ENCODE measurements at regions not wholly inside any gene's neighbourhood (a gene's known extent, or its start where the extent isn't known, plus 50 kb on each side); places are given as distances from the start of the nearest gene placed in this dataset.

DNA sequence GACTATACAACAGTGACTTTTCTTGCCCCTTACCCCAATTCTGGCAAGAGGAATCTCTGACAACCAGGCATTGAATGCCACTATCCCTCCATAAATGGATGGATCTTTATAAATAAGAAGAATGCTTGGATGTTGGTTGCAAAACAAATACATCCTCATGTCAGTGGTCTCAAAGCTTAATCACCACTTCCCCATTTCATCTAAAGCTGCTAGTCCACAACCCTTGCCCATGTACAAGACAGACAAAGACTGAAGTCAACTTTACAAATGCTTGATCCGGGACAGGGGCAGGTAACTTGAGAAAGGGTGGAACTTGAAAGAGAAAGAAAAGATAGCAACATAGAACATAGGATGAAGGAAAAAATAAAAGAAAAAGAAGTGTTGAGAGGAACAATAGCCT, 540.5 kb upstream of the NOX3 start:
- DNase-seq (ENCODE audit: low read depth in 2 of 2) = no peak

DNA sequence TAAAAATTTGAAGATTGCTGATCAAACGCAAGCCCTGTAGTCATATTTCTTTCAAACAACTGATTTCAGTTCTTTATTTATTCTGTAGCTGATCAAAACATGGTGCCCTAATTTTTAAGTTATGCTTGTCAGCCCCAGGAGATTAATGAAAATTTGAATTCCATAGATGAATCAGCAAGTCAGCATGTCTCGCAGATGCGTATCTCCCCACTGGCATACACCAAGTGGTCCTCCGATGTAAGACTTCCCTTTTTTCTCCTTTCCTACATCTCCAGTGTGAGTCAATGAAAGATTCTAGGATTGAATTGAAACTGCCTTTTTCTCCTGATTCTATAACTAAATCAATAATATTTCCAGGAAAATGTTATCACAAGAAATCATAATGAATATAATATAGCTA, 539.6 kb upstream of the NOX3 start:
- no peak for DNase-seq (ENCODE audit: low read depth in 2 of 2)

DNA sequence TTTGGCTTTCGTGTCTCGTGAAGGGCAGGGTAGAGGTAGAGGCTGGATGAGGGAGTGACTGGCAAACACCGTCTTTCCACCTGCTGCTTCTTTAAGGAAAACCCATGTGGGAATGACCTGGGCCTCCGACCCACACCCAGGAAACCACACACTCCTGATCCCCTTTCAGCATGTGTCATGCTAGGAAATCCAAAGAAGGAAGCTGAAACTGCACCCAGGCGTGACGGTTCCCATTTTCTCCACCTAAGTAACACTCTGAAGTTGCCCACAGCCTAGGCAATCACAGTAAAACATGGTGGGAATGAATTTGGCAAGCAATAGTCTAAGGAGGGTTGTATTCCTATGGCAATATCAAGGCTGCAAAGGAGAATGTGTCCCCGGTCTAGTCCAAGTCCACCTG, 538.4 kb upstream of the NOX3 start:
- DNase-seq (ENCODE audit: low read depth in 2 of 2) = no peak

DNA sequence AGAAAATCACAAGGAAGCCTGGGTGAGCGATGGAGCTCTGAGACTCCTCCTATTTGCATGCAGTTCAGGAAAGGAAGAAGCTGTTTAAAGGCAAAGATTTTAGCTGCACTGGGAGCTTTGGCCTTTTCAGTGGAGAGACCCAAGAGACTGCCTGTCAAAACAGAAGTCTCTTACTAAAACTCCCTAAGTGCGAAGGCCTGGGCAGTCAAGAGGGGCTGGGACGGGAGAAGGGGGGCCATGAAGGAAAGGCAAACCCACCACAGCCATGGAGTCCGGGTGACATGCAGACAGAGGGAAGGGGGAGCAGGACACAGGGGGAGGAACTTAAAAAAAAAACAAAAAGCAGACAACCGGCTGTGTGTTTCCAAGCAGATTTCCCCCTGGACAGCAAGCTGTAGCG, 537.6 kb upstream of the NOX3 start:
- no peak for DNase-seq (ENCODE audit: low read depth in 2 of 2)

DNA sequence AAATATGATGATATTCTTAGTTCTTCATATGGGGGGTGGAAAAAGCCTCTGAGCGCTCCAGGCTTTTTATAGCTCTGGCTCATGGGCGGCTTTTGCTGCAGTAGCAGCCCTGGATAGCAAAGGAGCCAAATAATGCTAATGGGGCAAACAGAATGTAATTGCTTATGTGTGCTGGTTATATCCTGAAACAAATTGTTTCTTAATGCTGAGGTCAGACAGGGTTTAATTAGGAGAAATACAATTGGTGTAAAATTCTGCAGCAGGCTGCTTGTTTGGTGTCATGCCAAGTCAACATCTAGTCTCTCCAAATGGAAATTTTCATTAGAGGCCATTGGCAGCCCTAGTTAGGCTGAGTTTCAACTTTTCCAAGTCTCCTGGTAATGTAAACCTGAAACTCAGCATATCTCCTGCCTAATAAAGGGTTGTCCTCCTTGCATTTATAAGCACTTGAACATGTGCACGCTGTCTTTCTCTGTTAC, 530.1 kb upstream of the NOX3 start:
- DNase-seq (ENCODE audit: low read depth in 2 of 2) = no peak

DNA sequence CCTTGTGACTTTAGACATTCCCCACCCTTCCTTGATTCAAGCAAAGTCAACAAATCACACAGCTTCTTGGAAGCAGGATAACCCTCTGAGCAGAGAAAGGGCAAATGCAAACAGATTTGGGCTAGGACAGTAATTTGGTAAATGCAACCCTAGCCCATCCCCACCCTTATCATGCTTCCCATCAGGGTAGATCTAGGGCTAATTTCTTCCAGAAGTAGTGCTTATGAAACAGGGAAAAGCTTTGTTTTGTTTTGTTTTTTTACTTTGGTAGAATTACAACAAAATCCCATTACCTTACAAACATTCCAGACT, 525.1 kb upstream of the NOX3 start:
- no peak for DNase-seq (ENCODE audit: low read depth in 2 of 2)

DNA sequence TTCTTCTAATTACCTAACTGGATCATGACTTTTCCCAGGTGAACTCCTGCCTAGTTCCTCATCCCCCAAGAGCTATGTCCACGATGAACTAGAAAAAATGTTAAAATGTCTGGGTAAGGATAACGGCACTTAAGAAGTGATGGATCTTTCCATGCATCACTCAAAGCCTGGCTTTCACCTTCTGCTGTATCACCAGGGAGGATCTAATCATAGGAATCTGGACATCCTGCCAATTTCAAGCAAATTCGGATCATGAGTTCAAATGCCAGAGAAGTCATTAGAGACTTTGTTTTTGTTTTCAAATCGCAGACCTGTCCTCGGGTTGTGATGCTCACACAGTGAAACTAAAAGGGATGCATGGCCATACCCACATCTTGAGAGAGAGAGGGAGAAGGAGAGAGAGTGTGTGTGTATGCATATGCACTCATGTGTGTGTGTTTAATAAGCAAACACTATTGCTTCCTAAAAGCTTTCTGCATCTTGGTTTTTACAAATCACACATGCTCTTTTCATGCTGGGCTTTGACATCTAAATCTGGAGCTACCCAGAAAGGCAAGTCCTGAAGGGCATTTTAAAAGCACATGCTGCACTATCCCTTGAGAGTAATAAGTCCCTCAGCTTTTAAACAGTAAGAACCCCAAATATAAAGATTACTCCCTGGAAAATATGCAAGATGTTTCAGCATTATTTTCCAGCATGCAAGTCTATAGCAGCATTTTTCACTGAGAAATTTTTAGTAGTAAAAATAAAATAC, 524.6 kb upstream of the NOX3 start:
- DNase-seq (ENCODE audit: low read depth in 2 of 2) = no peak

DNA sequence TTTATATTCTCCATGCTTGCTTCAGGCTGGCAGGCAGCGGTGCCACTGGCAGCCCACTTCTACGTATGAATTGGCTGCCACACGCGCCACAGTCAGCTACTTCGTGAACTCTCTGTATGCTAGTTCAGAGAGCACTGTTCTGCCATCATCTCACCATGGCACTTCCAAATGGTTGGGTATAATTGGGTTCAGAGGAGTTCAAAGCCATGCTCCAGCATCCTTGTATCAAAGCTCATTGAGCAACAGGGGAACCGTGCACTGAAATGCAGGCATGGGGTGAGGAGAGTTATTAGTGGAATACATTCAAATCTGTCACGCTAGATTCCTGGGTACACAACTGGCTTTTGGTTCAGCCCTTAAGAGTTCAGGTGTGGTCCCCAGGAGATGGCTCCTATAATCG, 519.9 kb upstream of the NOX3 start:
- no peak for DNase-seq (ENCODE audit: low read depth in 2 of 2)

DNA sequence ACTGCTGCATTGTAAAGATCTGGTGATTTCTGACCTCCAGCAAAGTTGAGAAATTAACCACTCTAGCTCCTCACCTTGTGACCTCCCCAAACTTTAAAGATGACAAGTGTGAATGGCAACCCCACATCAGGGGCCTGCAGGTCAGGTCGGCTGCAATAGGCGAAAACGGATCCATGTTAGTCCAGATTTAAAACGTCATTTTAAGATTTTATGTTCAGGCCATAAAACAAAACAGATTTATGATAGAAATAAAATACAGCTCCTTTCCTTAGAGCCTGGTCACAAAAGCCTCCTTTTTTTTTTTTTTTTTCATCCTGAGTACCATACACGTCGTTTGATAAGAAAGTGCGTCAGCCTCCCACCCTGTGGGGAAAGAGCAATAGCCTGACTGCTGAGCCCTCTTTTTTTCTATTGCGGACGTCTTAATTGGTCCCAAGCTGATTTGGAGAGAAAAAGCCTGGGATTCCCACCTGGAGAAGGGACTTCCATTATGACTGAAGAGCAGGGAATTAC, 519.2 kb upstream of the NOX3 start:
- DNase-seq (ENCODE audit: low read depth in 2 of 2) = no peak

DNA sequence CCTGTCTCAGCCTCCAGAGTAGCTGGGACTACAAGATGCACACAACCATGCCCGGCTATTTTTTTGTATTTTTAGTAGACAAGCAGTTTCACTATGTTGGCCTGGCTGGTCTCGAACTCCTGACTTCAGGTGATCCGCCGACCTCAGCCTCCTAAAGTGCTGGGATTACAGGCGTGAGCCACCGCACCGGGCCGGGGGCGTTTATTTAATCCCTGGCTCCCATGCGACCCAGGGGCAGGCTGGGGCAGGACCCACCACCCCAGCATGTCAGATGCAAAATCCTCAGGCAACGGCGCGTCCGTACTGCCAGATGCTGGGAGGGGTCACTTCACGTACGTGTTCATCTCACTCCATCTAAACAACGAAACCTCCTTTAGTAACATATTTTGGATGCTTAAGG, 518.7 kb upstream of the NOX3 start:
- no peak for DNase-seq (ENCODE audit: low read depth in 2 of 2)

DNA sequence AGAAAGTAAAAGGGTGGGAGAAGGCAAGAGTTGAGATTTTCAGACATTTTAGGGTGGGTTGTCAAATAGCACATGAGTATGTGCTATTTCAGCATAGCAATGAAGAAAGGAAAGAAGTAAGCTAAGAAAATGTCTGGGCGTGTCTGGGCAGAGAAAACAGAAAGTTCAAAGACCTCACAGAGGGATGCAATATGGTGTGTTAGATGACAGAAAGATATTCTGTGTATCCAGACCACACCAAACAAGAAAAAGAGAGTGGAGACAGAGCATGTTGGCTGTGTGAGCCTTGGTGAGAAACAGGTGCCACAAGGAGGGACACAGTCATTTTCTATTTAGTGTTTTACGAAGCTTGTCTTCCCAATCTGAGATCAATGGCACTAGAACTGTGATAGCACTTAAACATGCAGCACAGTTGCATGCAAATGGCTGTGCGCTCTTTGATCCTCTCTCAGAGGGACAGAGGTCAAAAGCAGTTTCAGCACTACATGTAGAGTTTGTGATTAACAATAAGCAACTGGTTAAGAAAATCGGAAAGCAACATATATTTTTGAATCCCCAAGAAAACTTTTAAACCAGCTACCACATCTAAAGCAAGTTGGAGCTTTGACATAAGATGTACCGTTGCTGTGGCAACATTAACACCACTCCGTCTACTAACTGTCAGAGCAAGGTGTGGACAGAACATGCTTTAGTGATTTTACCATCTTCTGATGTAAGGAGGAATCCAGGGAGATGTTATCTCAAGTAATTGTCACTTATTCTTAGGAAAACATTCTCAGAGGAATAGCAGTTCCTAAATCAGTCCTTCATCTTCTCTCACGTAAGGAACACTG, 515.5 kb upstream of the NOX3 start:
- no peak for DNase-seq (ENCODE audit: low read depth in 2 of 2)

DNA sequence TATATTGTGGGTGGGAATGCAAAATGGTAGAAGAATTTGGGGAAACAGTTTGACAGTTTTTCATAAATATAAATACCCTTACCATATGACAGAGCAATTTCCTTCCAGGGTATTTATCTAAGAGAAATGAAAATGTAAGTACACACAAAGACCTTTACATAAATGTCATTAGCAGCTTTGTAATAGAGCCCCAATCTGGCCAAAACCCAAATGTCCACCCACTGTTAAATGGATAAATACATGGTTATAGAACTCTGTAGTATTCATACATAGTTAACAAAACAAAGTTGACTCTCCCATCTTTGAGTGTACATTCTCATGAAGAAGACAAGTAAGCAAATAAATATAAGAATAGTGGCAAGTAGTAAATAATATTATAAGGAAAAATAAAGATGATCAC, 514.8 kb upstream of the NOX3 start:
- no peak for DNase-seq (ENCODE audit: low read depth in 2 of 2)

DNA sequence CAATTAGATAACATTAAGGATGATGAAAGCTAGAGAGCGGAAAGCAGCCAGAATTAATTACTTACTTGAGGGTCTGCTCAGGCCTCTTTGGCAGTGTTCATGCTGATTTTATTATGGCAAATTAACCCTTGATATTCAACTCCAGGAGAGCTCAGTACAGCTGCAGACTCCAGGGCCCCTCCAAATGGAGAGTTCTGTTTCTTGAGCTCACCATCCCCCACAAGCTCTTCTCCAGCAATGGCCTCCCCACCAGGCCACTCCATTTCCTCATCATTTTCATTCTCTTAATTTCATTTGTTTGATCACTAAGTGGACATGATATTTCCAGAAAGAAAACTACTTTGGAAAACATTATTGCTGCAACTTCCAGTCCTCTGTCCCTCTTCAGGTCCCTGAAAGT, 513.3 kb upstream of the NOX3 start:
- no peak for DNase-seq (ENCODE audit: low read depth in 2 of 2)

DNA sequence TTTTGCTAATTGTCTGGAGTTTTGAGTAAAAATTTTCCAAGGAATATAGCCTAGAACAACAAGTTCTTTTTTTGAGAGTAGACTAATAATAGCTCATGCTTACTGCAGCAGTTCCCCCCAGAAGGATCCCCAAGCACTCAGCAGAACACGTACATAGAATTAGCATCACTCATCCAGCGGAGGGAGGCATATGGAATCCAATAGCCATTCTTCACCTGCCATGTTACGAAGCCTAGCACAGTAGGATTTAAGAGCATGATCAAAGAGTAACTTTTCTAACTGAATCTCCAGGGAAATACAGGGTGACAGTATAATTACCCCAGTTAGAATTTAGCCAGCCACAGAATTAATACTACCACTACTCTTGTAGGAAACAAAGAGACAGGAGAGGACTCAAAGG, 511.7 kb upstream of the NOX3 start:
- no peak for DNase-seq (ENCODE audit: low read depth in 2 of 2)

DNA sequence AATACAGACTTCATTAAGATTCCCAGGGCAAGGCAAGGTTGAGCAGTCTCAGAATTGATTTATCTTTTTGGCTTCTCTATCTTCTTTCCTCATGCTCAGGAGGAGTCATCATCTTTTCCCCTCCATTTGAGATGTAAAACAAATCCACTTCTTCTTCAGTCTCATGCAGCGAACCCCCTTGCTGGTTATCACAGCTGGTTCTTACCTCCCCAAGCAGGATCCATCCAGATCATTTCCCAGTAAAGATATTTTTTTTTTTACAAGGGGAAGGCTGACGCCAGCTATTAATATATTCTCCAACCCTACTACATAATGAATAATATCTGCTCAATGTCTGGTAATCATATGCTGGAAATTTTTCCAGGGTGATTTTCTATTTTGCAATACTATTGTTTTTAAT, 508.9 kb upstream of the NOX3 start:
- peak; percentile 5 to 6 for DNase-seq (ENCODE audit: low read depth in 2 of 2)

DNA sequence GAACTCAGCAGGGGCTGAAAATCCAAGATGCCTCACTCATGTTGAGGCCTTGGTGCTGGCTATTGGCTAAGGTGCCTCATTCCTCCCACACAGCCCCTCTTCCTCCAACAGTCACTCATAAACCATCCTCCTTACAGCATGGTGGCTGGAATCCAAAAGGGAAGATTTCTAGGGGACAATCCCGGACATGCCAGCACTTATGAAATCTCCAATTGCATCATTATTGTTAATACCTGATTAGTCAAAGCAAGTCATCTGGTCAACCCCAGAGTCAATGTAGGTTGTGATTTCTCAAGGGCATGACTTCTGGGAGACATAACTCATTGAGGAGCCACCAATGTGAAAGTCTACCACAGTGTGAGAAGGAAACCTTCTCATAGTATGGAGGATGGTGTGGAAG, 506.6 kb upstream of the NOX3 start:
- DNase-seq (ENCODE audit: low read depth in 2 of 2) = no peak

DNA sequence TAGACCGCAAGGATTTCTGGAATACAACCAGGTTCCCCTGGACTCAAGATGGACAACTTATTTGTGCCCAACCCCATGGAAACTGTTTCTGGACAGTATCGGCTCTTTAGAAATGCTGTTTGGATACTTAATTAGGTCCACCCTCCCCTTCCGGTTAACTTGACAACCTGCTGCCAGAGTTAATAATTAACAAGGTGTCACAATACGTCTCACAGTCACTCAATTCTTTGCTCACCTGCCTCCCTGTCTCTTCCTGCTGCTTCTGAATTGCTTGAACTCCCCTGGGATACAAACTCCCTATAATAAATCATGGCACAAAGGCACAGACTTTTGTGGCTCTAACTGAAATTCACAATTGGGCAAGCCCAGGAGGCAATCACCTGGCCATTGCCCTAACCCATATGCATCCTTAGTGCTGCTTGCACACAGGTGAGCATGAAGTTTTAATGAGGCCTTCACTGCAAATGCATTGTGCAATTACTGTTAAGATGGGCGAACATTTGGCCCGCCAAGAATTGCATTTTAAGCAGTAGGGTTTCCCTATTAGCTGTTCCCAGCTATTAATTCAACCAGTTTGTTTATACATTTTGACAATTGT, 504.4 kb upstream of the NOX3 start:
- DNase-seq (ENCODE audit: low read depth in 2 of 2) = no peak

DNA sequence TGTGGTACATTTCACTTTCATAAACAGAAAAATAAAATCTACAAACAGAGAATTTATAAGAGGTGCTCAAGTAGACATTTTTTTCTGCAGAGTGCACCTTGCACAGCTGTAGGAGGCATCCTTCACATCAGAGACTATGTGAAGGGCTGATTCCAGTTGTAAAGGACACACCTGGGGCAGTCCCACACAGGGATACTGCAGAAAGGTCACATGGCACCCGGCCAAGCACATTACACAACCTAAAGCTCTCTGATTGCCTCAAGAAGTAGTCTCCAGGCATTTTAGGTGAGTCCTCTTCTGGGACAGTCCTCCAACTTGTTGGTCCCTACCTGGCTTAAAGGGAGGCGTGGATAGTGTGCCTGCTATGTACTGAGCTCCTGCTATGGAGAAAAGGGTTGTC, 502.9 kb upstream of the NOX3 start:
- no peak for DNase-seq (ENCODE audit: low read depth in 2 of 2)

DNA sequence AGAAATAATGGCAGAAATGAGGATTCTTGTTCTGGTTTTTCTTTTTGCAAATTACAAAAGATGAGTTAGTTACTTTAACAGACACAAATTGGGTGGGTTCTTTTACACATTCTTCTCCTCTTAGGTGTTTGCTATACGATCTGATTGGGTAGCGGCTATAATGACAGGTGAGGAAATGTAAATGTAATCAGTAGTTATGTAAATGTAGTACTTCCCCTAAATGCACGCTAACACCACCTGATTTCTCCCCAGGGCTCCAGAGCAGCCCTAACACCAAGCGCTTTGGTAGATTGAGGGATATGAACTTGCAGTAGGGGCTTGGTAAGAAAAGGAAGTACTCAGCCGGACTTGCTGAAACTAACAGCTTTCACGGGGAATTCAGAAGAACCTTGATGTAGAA, 499.4 kb upstream of the NOX3 start:
- DNase-seq (ENCODE audit: low read depth in 2 of 2) = no peak

DNA sequence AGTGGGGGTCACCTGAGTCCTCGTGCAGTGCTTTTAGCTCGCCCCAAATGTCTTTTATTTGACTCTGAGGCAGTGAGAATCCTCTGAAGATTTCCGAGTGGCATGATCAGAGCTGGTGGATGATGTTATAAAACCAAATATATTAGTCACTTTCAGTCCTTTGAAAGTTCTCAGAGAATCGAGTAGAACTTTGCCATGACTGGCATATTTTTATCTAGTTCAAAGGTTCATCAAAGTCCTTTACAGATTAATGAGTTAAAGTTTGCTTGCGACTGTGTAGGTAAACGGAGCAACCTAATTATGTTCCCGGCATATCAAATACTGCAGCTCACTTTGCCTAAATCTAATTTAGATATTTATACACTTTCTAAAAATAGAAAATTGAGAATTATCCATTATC, 498.5 kb upstream of the NOX3 start:
- DNase-seq (ENCODE audit: low read depth in 2 of 2) = no peak

DNA sequence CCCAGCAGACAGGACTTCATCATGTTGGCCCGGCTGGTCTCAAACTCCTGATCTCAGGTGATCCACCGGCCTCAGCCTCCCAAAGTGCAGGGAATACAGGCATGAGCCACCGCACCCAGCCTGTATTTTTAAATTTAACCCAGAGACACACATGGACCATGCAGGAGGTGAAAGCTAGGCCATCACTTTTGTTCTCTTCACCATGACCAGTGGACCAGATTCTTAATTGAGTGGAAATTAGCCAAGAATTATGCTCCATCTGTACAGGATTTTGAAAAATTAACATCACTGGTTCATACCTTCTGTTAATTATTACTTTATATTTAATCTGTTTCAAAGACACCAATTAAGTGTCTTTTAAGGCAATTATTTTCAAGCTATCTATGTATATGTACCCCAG, 493.6 kb upstream of the NOX3 start:
- no peak for DNase-seq (ENCODE audit: low read depth in 2 of 2)

DNA sequence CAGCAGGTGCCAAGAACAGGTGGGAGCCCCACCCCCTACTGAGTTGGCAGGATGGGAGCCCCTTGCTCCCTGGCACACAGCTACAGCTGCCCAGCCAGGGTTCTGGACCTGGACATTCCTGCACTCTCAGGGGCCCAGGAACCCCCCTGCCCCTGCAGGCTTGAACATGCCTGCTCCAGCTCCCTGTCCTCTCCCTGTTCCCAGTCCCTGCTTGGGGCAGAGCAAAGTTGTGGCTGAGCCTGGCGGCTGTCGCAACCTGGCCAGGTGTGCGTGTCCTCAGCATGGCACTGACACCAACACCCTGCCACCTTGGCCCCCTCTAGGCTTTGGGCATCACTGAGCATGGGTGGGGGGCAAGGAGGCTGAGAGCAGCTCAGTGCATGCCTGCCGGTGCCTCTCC, 491.2 kb upstream of the NOX3 start:
- DNase-seq (ENCODE audit: low read depth in 2 of 2) = no peak

DNA sequence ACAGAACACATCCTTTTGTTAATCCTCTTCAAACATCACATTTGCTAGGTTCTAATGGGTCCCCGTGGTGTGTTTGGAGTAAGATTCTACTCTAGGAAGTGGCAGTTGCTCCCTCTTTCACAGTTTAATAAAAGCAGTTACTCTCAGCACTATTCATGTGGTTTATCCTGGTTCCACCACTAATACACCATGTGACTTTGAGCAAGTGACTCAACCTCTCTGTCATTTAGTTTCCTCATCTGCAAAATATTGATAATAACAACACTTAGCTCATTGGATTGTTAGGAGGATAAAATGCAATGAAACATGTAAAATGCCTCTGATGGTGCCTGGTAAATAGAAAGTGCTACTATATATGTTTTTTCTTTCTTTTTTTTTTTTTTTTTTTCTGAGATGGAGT, 488.0 kb upstream of the NOX3 start:
- no peak for DNase-seq (ENCODE audit: low read depth in 2 of 2)

All from fibroblast of skin of left biceps (primary cell).